CD4-positive, alpha-beta memory T cell (primary cell): ENCODE measurements at regions not wholly inside any gene's neighbourhood (a gene's known extent, or its start where the extent isn't known, plus 50 kb on each side); places are given as distances from the start of the nearest gene placed in this dataset.

Source experiments
- CTCF ChIA-PET: fragments of 350-600 bp; sonication (Branson Sonifier 250); formaldehyde crosslinking; loops from one replicate; lab custom pipeline; 2021; ENCODE audit warnings: inconsistent platforms; ENCODE audit not compliant: partially characterized antibody; lab: Charles Lee
- POLR2A ChIA-PET: fragments of 350-600 bp; sonication (Branson Sonifier 250); formaldehyde crosslinking; loops from one replicate; lab custom pipeline; 2021; ENCODE audit not compliant: partially characterized antibody; lab: Charles Lee
- DNase-seq, 5 donors: peaks; one replicate each; pipeline versions ENCODE4 v3.0.0 to v3.0.0-alpha.2; 2020 to 2022; ENCODE audit warnings: mixed read lengths in 1 of 5
- H3K27ac ChIP-seq: one replicate; pipeline ENCODE4 v1.7.0; 2013; ENCODE audit warnings: low read depth, low read length
- H3K27me3 ChIP-seq: 2 replicates; pipeline ENCODE4 v1.7.0; 2013; ENCODE audit warnings: mild to moderate bottlenecking, low read length, moderate library complexity; ENCODE audit not compliant: insufficient read depth
- H3K36me3 ChIP-seq: 2 replicates; pipeline ENCODE4 v1.7.0; 2013; ENCODE audit warnings: mild to moderate bottlenecking, low read length, moderate library complexity; ENCODE audit not compliant: insufficient read depth
- H3K4me1 ChIP-seq: 2 replicates; pipeline ENCODE4 v1.7.0; 2013; ENCODE audit warnings: mild to moderate bottlenecking, low read length, moderate library complexity; ENCODE audit not compliant: insufficient read depth
- H3K4me3 ChIP-seq, 2 donors: one replicate each; pipeline ENCODE4 v1.7.0; 2013; ENCODE audit warnings: low read length in 2 of 2, mild to moderate bottlenecking in 1 of 2
- H3K9me3 ChIP-seq, 2 donors: one replicate each; pipeline ENCODE4 v1.7.0; 2013; ENCODE audit warnings: low read length in 2 of 2, control low read depth in 1 of 2; ENCODE audit not compliant: control insufficient read depth in 1 of 2
- H3K27ac Mint-ChIP-seq, 7 donors: one replicate each; pipeline ENCODE4 v1.8.0; 2020 to 2021; ENCODE audit warnings: mixed read lengths in 7 of 7, mild to moderate bottlenecking in 6 of 7, inconsistent platforms in 3 of 7, moderate library complexity in 3 of 7
- H3K27me3 Mint-ChIP-seq, 2 donors: one replicate each; pipeline ENCODE4 v1.8.0; 2020 to 2021; ENCODE audit warnings: mixed read lengths in 2 of 2
- H3K36me3 Mint-ChIP-seq, 2 donors: one replicate each; pipeline ENCODE4 v1.8.0; 2020 to 2021; ENCODE audit warnings: mixed read lengths in 2 of 2, inconsistent platforms in 1 of 2, mild to moderate bottlenecking in 1 of 2
- H3K4me1 Mint-ChIP-seq, 4 donors: one replicate each; pipeline ENCODE4 v1.8.0; 2020 to 2021; ENCODE audit warnings: mixed read lengths in 4 of 4, mild to moderate bottlenecking in 1 of 4
- H3K4me3 Mint-ChIP-seq, 8 donors: one replicate each; pipeline ENCODE4 v1.8.0; 2020 to 2021; ENCODE audit warnings: mixed read lengths in 8 of 8, mild to moderate bottlenecking in 7 of 8, moderate library complexity in 6 of 8, inconsistent platforms in 3 of 8
- H3K9me3 Mint-ChIP-seq, 8 donors: one replicate each; pipeline ENCODE4 v1.8.0; 2020 to 2021; ENCODE audit warnings: mixed read lengths in 8 of 8, mild to moderate bottlenecking in 5 of 8, inconsistent platforms in 3 of 8, moderate library complexity in 1 of 8
- intact Hi-C: fragments of 100-400 bp; cut with micrococcal nuclease; formaldehyde crosslinking; loops from one replicate; pipeline ENCODE4 v1.15.1; 2023

DNA sequence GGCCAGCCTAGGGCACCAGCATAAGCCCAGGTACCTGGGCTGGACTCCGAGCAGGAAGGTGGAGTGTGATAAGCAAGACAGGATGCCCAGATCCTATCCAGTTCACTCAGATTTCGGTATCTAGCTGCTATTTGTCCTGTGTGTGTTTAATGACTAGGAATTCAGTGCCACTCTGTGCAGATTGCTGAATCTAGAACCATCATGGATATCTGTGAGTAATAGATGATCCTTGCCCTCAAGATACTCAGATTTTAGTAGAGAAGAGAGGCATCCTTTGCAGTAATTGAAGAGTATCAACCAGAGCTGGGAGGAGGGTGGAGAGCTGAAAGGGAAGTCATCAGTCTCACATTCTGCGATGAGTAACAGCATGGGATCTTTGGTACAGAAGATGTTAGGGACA is 155.0 kb upstream of the ARID1B start:
- Mint-ChIP-seq H3K27ac (no peak overlapping the region), H3K36me3 (no peaks in the 10 kb centered on the region), H3K9me3 (no peaks in the 10 kb centered on the region), H3K27me3 (peaks cover 0 to 2% of the 10 kb centered on the region in 2 donors), H3K4me3 (no peak overlapping the region), H3K4me1 (peaks cover 0 to 3% (median 0%) of the 10 kb centered on the region in 4 donors)
- Histone ChIP-seq H3K4me3 (no peak overlapping the region), H3K27me3 (no peaks in the 10 kb centered on the region), H3K9me3 (no peaks in the 10 kb centered on the region), H3K4me1 (no peaks in the 10 kb centered on the region), H3K27ac (no peak overlapping the region), H3K36me3 (no peaks in the 10 kb centered on the region)
- intact Hi-C loops, result no loop called here
- CTCF ChIA-PET, result no interaction called here
- POLR2A ChIA-PET, result no interaction called here
- DNase-seq, result no peak

DNA sequence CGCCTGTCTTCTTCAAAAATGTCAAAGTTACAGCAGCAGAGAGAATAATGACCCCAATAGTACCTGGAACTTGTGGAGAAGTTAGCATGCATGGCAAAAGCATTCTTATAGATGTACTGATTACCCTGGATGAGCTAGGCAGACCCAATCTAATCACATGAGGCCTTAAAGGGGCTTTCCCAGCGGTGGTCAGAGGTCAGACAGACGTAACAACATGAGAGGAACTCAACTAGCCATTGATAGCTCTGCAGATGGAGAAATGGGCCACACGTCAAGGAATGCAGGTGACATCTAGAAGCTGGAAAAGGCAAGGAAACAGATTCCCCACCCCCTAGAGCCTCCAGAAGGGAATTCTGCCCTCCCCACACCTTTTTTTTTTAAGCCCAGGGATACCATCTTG is 156.8 kb upstream of the ARID1B start:
- ChIA-PET CTCF (no interaction called here), POLR2A (interaction anchor here (0.7 kb wide), 1 partner anchor 427 kb away, joined by 3 read pairs; no protein-coding TSS in a partner anchor)
- no peak for DNase-seq
- intact Hi-C loops, result no loop called here
- no peak overlapping the region for H3K27ac Mint-ChIP-seq
- Histone ChIP-seq H3K9me3 (no peaks in the 10 kb centered on the region), H3K4me3 (no peak overlapping the region), H3K27ac (no peak overlapping the region), H3K27me3 (no peaks in the 10 kb centered on the region), H3K4me1 (no peaks in the 10 kb centered on the region), H3K36me3 (no peaks in the 10 kb centered on the region)
- H3K27me3 Mint-ChIP-seq, result peaks cover 1 to 2% of the 10 kb centered on the region in 2 donors
- H3K4me3 Mint-ChIP-seq, result no peak overlapping the region
- H3K36me3 Mint-ChIP-seq, result no peaks in the 10 kb centered on the region
- H3K9me3 Mint-ChIP-seq, result no peaks in the 10 kb centered on the region
- H3K4me1 Mint-ChIP-seq, result peaks cover 0 to 3% (median 0%) of the 10 kb centered on the region in 4 donors

DNA sequence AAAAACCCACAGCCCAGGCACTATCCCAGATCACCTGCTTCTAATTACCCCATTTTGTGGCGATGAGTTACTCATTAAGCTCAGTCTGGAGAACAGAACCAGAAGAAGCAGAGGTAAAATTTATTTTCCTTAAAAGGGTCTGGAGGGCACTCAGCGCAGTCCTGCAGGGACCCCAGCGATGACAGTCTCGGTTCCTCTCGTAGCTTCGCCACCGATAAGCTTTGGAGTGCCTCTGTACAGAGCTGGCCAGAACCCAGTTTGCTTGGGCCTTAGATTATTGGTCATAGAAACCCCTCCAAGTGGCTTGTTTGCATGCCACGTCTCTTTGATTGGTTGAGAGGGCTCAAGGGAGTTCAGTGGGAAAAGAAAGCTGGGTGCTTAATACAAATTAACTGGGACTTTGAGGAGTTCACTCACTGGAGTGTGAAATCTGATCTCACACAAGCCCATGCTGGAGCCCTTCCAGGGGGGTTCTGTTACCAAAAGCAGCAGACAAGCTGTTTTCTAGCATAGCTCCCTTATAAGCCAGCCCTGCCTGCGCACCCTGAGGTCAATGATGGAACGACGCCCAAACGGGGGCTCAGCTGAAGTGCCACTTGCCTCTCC is 158.5 kb upstream of the ARID1B start:
- H3K36me3 ChIP-seq, result no peaks in the 10 kb centered on the region
- intact Hi-C loops, result no loop called here
- H3K9me3 ChIP-seq, result no peaks in the 10 kb centered on the region
- Mint-ChIP-seq H3K27ac (no peak overlapping the region), H3K36me3 (peaks cover 4 to 5% of the 10 kb centered on the region in 2 donors), H3K4me1 (peaks cover 0 to 3% (median 0%) of the 10 kb centered on the region in 4 donors), H3K27me3 (peaks cover 1 to 5% of the 10 kb centered on the region in 2 donors), H3K9me3 (peaks cover 0 to 12% (median 8%) of the 10 kb centered on the region in 8 donors), H3K4me3 (no peak overlapping the region)
- no peaks in the 10 kb centered on the region for H3K4me1 ChIP-seq
- ChIA-PET CTCF (no interaction called here), POLR2A (no interaction called here)
- H3K27me3 ChIP-seq, result no peaks in the 10 kb centered on the region
- no peak overlapping the region for H3K4me3 ChIP-seq
- DNase-seq, result no peak
- no peak overlapping the region for H3K27ac ChIP-seq

DNA sequence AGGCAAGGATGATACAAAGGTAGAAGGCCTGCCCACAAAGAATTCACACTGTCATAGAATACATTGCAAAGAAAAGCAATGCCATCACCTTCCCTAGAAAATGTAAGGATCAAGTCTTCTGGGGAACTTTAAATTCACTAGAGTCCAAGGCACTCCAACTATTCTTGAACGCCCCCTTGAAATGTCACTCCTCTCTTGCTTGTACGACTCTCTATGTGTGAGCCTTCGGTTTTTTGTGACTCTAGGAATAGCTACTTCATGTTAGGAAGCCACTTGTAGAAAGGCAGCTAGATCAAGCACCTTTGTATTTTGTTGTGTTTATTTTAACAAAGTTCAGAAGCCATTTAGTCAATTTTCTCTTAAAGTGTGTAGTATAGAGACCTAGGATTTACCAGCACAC is 159.2 kb upstream of the ARID1B start:
- no peak overlapping the region for H3K27ac Mint-ChIP-seq
- intact Hi-C loops, result no loop called here
- no peaks in the 10 kb centered on the region for H3K27me3 ChIP-seq
- POLR2A ChIA-PET, result no interaction called here
- H3K36me3 ChIP-seq, result no peaks in the 10 kb centered on the region
- H3K27me3 Mint-ChIP-seq, result peaks cover 1 to 5% of the 10 kb centered on the region in 2 donors
- no peak for DNase-seq
- CTCF ChIA-PET, result no interaction called here
- no peaks in the 10 kb centered on the region for H3K4me1 ChIP-seq
- peaks cover 4 to 9% of the 10 kb centered on the region in 2 donors for H3K36me3 Mint-ChIP-seq
- H3K9me3 Mint-ChIP-seq, result peaks cover 0 to 19% (median 14%) of the 10 kb centered on the region in 8 donors
- H3K4me3 Mint-ChIP-seq, result no peak overlapping the region
- no peak overlapping the region for H3K4me3 ChIP-seq
- H3K4me1 Mint-ChIP-seq, result peaks cover 0 to 3% (median 0%) of the 10 kb centered on the region in 4 donors
- H3K27ac ChIP-seq, result no peak overlapping the region
- no peaks in the 10 kb centered on the region for H3K9me3 ChIP-seq

DNA sequence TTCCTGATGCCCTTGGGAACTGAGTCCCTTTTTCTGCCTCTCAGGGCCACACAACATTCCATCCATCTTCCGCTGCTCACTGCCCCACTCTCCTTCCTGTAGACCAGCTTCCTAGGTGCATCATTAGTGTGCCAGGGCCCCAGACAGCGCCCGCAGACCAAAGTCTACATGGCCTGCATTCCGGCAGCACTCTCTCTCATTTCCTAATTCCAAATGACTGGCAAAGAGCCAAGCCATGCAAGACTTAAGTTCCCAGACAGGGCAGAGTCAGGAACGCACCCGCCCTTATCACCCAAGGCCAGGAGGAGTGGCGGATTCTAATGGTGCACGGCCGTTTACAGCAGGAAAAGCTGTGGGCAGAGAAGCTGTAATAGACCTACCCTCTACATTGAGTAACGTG is 159.8 kb upstream of the ARID1B start:
- H3K9me3 ChIP-seq, result no peaks in the 10 kb centered on the region
- Mint-ChIP-seq H3K36me3 (peaks cover 4 to 14% of the 10 kb centered on the region in 2 donors), H3K9me3 (peaks cover 0 to 24% (median 19%) of the 10 kb centered on the region in 8 donors), H3K27me3 (peaks cover 1 to 5% of the 10 kb centered on the region in 2 donors), H3K4me3 (no peak overlapping the region), H3K4me1 (peaks cover 0 to 2% (median 0%) of the 10 kb centered on the region in 4 donors), H3K27ac (no peak overlapping the region)
- H3K27me3 ChIP-seq, result no peaks in the 10 kb centered on the region
- no peak for DNase-seq
- POLR2A ChIA-PET, result no interaction called here
- intact Hi-C loops, result no loop called here
- no peaks in the 10 kb centered on the region for H3K4me1 ChIP-seq
- no peak overlapping the region for H3K4me3 ChIP-seq
- H3K27ac ChIP-seq, result no peak overlapping the region
- CTCF ChIA-PET, result no interaction called here
- H3K36me3 ChIP-seq, result no peaks in the 10 kb centered on the region

DNA sequence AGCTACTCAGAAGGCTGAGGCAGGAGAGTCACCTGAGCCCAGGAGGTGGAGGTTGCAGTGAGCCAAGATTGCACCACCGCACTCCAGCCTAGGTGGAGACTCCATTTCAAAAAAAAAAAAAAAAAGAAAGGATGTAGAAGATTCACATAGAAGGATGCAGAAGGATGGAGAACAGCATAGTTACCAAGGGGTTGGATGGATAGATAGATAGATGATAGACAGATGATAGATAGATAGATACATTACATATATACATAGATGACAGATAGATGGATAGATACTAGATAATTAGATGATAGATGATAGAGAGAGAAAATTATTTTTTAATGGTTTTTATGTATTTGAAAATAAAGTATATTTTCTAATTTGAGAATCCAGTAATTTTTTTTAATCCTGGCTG is 160.7 kb upstream of the ARID1B start:
- Mint-ChIP-seq H3K9me3 (peaks cover 0 to 33% (median 27%) of the 10 kb centered on the region in 8 donors), H3K36me3 (peaks cover 8 to 20% of the 10 kb centered on the region in 2 donors), H3K27ac (no peak overlapping the region), H3K27me3 (peaks cover 1 to 5% of the 10 kb centered on the region in 2 donors), H3K4me3 (no peak overlapping the region), H3K4me1 (no peaks in the 10 kb centered on the region)
- Histone ChIP-seq H3K27me3 (no peaks in the 10 kb centered on the region), H3K4me1 (no peaks in the 10 kb centered on the region), H3K36me3 (no peaks in the 10 kb centered on the region), H3K9me3 (no peaks in the 10 kb centered on the region), H3K4me3 (no peak overlapping the region), H3K27ac (no peak overlapping the region)
- intact Hi-C loops, result no loop called here
- DNase-seq, result no peak
- CTCF ChIA-PET, result no interaction called here
- POLR2A ChIA-PET, result no interaction called here

DNA sequence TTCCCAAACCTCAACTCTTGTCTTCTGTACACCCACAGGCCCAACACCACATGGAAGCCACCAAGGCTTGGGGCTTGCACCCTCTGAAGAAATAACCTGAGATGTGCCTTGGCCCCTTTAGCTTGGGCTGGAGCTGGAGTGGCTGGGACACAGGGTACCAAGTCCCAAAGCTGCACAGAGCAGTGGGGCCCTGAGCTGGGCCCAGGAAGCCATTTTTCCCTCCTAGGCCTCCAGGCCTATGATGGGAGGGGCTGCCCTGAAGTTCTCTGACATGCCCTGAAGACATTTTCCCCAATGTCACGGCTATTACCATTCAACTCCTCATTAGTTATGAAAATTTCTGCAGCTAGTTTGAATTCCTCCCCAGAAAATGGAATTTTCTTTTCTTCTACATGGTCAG is 163.2 kb upstream of the ARID1B start:
- intact Hi-C loops, result no loop called here
- no peaks in the 10 kb centered on the region for H3K36me3 ChIP-seq
- H3K27ac ChIP-seq, result no peak overlapping the region
- Mint-ChIP-seq H3K4me3 (no peak overlapping the region), H3K4me1 (no peaks in the 10 kb centered on the region), H3K9me3 (peaks cover 0 to 38% (median 32%) of the 10 kb centered on the region in 8 donors), H3K27ac (no peak overlapping the region), H3K36me3 (peaks cover 8 to 20% of the 10 kb centered on the region in 2 donors), H3K27me3 (peaks cover 1 to 5% of the 10 kb centered on the region in 2 donors)
- no peaks in the 10 kb centered on the region for H3K4me1 ChIP-seq
- no peak for DNase-seq
- H3K9me3 ChIP-seq, result no peaks in the 10 kb centered on the region
- no peak overlapping the region for H3K4me3 ChIP-seq
- CTCF ChIA-PET, result no interaction called here
- H3K27me3 ChIP-seq, result no peaks in the 10 kb centered on the region
- POLR2A ChIA-PET, result no interaction called here
